GM12873 (cell line): ENCODE measurements at regions not wholly inside any gene's neighbourhood (a gene's known extent, or its start where the extent isn't known, plus 50 kb on each side); places are given as distances from the start of the nearest gene placed in this dataset.
A peak's percentile ranks its signal among the peaks of the same experiment; 100 is the strongest.

ENCODE experiments used
- CTCF ChIP-seq: IDR thresholded peaks from 2 replicates; pipeline ENCODE4 v1.5.1; 2012; ENCODE audit warnings: low read depth, mild to moderate bottlenecking, moderate library complexity, low read length, control low read depth; ENCODE audit not compliant: insufficient read depth; ENCODE audit errors: missing control alignments

DNA sequence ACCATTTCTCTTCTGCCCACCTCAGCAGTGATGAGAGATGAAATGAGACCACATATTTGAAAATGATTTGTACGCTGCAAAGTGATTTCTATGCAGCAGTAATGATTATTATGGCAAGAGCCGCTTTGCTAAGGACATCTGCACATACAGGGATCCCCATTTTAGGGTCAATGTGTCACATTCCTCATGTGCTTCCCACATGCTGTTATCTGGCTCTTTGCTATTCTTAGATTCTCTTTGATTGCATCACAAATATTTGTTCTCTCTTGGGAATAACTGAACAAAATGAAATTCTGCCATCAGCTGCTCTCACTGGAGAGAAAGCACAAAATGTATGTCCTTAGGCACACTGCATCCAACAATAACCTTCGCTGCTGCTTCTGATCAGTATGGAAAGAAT, 209.5 kb upstream of the IPO5 start:
- no peak for TF ChIP-seq CTCF

DNA sequence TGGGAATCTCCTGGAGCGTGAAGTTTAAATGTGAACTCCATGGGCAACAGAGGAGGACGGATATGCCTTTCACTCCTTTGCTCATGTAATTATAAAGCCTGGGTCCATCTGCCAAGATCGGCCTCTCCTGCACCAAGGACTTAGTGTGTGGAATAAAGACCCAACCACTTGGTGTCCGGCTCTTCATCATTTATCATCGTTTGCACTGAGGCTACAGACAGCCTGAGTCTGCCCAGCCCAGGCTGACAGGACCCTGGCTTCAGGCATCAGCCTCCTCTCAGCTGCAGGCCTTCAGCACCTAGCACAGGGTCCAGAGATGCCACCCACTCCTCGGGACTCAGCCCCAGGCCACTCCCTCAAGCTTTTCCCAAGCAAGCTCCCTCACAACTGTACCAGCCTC, 206.8 kb upstream of the IPO5 start:
- no peak for TF ChIP-seq CTCF

- TF ChIP-seq CTCF = peak; percentile 18
Measured at GRCh38 chr13:97749174-97749573, 204.3 kb upstream of the IPO5 start.

DNA sequence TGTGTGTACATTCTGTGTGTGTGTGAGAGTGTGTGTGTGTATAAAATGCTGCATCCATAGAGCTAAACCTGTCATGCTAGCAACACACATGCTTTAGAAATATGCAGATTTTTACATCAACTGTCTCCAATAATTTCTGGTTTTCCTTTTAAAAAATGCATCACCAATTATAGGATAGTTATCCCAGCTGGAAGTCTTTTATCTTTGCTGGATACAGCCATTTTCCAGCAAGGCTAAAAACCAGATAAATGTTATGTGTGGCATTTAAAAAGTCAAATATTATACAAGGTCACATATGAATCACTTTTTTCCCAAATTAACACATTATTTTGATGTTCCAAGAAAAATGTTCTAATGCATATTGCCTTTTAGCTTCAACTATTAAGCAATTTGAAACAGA, 202.0 kb upstream of the IPO5 start:
- no peak for TF ChIP-seq CTCF

- no peak for TF ChIP-seq CTCF
Measured at GRCh38 chr13:97752961-97753668, 200.4 kb upstream of the IPO5 start.

- TF ChIP-seq CTCF = peak; percentile 40
Measured at GRCh38 chr13:97753942-97754670, 199.4 kb upstream of the IPO5 start.

GRCh38 chr13:97757807-97758206, 195.7 kb upstream of the IPO5 start:
- TF ChIP-seq CTCF = no peak
